GM12891 (cell line): ENCODE measurements at regions not wholly inside any gene's neighbourhood (a gene's known extent, or its start where the extent isn't known, plus 50 kb on each side); places are given as distances from the start of the nearest gene placed in this dataset.

Source experiments
- PAX5 ChIP-seq: IDR thresholded peaks from 2 replicates; pipeline ENCODE4 v1.6.1; 2011; ENCODE audit warnings: low read length, moderate library complexity, mild to moderate bottlenecking; ENCODE audit not compliant: insufficient read depth, severe bottlenecking
- POLR2A ChIP-seq: IDR thresholded peaks from 2 replicates; pipeline ENCODE4 v1.6.1; 2011; ENCODE audit warnings: low read depth, low read length, control low read depth
- POLR2AphosphoS5 ChIP-seq: IDR thresholded peaks from 2 replicates; pipeline ENCODE4 v1.6.1; 2011; ENCODE audit warnings: low read depth, low read length, control low read depth
- SPI1 ChIP-seq: IDR thresholded peaks from 2 replicates; pipeline ENCODE4 v1.6.1; 2011; ENCODE audit warnings: low read depth, low read length, control low read depth
- TAF1 ChIP-seq: IDR thresholded peaks from 2 replicates; pipeline ENCODE4 v1.6.1; 2011; ENCODE audit warnings: low read depth, low read length, control low read depth

- TF ChIP-seq POLR2A (no peak), POLR2AphosphoS5 (no peak), TAF1 (no peak), SPI1 (no peak), PAX5 (no peak)
Measured at GRCh38 chr6:74356391-74356790, 660.4 kb downstream of the CD109 start.
